SH-SY5Y (cell line): ENCODE measurements at regions not wholly inside any gene's neighbourhood (a gene's known extent, or its start where the extent isn't known, plus 50 kb on each side); places are given as distances from the start of the nearest gene placed in this dataset.

ENCODE experiments used
- GATA2 ChIP-seq: IDR thresholded peaks from 2 replicates; pipeline ENCODE4 v1.6.1; 2011; ENCODE audit warnings: mild to moderate bottlenecking, low read depth, low read length
- GATA3 ChIP-seq: IDR thresholded peaks from 2 replicates; pipeline ENCODE4 v1.6.1; 2011; ENCODE audit warnings: low read depth, mild to moderate bottlenecking, low read length, moderate library complexity

DNA sequence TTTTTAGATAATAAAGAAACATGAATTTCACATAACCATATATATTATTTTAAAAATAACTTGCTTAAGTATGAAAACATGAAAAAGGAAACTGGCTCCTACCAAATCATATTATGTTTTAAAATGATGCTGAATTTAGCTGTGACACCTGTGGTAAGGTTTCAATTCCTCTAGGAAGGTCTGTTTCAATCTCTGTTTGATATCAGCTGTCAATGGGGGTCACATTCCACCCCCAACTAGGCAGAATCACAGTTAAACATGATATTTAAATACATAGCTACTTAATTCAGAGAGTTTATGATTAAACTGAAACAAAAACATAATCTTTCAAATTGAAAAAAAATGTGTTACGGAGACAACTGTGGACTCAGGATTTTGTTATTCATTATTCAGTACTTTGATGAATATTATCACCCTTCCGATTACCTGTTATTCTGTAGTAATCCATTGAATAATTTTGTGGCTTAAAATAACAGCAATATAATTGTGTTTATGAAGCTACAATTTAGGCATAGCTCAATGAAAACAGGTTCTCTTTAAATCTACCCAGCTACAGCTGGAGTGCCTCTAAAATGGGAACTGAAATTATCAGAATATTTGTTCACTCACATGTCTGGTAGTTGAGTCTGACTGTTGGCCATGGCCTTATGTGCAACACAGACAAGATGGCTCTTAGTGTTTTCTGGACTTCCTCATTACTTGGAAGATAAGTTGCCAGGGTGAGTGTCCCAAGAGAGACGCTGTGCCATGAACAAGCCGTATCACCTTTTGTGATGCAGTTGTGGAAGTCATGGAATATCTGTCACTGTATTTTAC lies 244.6 kb upstream of the ANO3 start:
- TF ChIP-seq GATA2 (no peak), GATA3 (no peak)

- TF ChIP-seq GATA3 (no peak), GATA2 (no peak)
Observed at GRCh38 chr11:26088391-26088790, 243.5 kb upstream of the ANO3 start.

DNA sequence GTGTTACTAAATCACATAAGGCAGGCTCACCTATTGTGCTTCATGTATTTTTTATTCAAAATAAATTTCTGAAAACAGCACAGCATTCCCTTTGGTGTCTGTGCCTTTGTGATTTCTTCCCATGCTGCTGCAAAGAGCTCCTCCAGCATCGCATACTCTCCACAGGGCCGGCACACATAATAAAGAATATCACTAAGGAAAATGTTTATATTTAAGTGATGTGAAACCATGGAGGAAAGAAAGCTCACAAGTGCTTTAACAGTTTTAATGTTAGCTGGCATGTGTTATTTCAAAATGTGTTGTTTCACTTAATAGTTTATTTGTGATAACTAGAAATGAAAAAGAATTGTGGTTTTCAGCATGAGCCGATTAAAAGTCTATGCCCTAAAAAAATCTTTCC lies 241.3 kb upstream of the ANO3 start:
- TF ChIP-seq GATA3 (no peak), GATA2 (no peak)

DNA sequence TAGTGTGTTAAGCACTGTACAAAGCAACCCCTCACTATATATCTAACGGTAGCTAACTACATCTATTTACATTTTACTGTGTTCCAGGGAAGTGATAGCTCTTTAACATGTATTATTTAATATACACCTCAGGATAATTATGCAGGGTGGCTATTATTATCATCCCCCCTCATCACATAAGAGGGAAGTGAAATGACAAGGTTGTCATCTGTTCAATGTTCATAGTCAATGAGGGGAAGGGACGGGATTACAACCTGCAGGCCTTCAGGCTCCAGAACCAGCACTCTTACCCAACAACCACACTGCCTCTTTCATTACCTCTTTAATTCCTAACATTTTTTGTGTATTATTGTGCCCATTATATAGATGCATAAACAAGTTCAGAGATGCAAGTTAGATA lies 238.7 kb upstream of the ANO3 start:
- no peak for TF ChIP-seq GATA2
- no peak for TF ChIP-seq GATA3

DNA sequence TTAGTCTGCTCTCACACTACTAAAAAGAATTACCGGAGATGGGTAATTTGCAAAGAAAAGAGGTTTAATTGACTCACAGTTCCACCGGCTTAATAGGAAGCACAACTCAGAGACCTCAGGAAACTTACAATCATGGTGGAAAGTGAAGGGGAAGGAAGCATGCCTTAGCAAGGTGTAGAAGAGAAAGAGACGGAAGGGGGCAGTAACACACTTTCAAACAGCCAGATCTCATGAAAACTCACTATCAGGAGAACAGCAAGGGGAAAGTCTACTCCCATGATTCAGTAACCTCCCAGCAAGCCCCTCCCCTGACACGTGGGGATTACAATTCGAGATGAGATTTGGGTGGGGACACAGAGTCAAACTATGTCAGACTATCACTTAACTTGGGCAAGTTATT lies 236.6 kb upstream of the ANO3 start:
- TF ChIP-seq GATA2 = no peak
- TF ChIP-seq GATA3 = no peak

- TF ChIP-seq GATA3 (no peak), GATA2 (no peak)
Observed at GRCh38 chr11:26096451-26096850, 235.5 kb upstream of the ANO3 start.

DNA sequence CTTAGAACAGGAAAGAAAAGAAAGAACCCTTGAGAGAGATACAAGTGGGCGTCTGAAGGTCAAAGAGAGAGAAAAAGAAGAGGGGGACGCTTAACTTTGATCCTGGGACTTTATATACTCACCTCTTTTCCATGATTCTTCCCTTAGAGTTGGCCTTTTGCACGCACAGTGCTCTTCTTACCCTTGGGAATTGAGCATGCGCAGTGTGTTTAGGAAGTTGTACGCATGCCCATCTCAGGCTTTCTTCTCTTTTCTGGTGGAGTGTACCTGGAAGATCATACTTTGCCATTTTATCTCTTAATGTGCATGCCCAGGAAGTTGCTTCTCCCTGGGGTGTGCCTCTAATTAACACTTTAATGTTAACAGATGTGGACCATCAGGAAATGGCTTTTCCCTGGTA lies 229.6 kb upstream of the ANO3 start:
- TF ChIP-seq GATA2 (no peak), GATA3 (no peak)

GRCh38 chr11:26105762-26106423 lies 226.0 kb upstream of the ANO3 start:
- peak; percentile 57; the same call in 1 of the 2 replicates for TF ChIP-seq GATA3
- no peak; the same call in 1 of the 2 replicates for TF ChIP-seq GATA2

- TF ChIP-seq GATA3 (no peak; the same call in 1 of the 2 replicates), GATA2 (peak; percentile 49; the same call in 1 of the 2 replicates)
Observed at GRCh38 chr11:26106726-26107125, 225.2 kb upstream of the ANO3 start.

DNA sequence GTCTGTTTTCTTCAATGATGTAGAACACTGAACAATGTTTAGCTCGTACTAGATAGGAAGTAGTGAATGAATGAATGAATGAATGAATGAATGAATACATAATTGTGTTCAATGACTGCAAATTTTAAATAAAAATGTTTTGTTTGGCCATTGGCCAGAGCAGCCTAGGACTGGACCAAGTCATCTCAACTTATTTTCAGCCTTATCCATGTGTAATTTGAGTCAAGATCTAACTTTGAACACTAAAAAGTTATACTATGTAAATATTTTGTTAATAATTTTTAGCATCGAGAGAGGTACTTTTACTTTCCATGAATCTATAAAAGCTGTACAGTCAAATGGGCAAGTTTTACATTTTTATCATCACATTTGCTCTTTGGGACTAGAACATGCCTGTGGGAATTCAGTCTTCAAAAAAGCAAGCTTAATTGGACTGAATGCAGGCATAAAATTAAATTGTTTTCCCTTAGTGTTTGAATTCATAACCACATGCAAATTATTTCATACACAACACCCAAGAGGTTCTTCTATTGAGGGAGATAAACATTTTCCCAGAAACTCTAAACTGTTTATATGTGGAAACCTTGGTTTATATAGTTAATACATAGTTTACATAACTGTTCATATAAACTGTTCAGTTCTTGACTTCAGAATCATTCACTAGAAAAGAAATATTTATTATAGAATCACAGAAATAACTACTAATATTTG lies 222.1 kb upstream of the ANO3 start:
- TF ChIP-seq GATA3 = no peak
- no peak for TF ChIP-seq GATA2

- TF ChIP-seq GATA3 = no peak
- TF ChIP-seq GATA2 = no peak
Observed at GRCh38 chr11:26112264-26112663, 219.7 kb upstream of the ANO3 start.

GRCh38 chr11:26121466-26121865 lies 210.5 kb upstream of the ANO3 start:
- TF ChIP-seq GATA3 = no peak
- no peak for TF ChIP-seq GATA2

- TF ChIP-seq GATA2 (no peak), GATA3 (no peak)
Observed at GRCh38 chr11:26126741-26127140, 205.2 kb upstream of the ANO3 start.

DNA sequence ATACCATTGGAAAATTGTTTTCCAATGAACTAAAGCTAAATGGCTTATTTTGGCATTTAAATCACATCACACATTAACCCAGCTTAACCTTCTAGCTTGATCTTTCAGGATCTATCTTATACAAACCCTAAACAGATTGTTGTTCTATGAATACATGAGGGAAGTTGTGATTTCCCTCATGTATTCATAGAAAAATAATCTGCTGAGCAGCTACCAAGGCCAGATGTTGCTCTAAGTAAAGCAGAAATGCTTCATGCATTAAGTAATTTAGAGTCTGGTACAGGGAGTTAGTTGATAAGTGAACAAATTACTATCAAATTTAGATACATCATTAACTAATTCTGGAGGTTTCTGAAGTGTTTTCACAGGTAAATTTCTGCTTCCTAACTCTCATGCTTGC lies 204.6 kb upstream of the ANO3 start:
- TF ChIP-seq GATA2 (no peak), GATA3 (no peak)

GRCh38 chr11:26131406-26131805 lies 200.5 kb upstream of the ANO3 start:
- TF ChIP-seq GATA3 (no peak), GATA2 (no peak)
